ENCODE measurements at regions not wholly inside any gene's neighbourhood (a gene's known extent, or its start where the extent isn't known, plus 50 kb on each side); places are given as distances from the start of the nearest gene placed in this dataset.

- DNase-seq = no peak
Observed at GRCh38 chr5:118593003-118593328, 395.4 kb downstream of the DTWD2 start.

GRCh38 chr5:118592229-118593002, 395.9 kb downstream of the DTWD2 start:
- Histone ChIP-seq H3K27me3 (ENCODE audit: control insufficient read depth, insufficient read depth, low read length) (no peaks in the 10 kb centered on the region), H3K4me3 (ENCODE audit: low read length) (no peak overlapping the region), H3K9me3 (ENCODE audit: control insufficient read depth, insufficient read depth, low read length) (no peaks in the 10 kb centered on the region), H3K36me3 (ENCODE audit: control insufficient read depth, insufficient read depth, low read length) (no peaks in the 10 kb centered on the region), H3K4me1 (ENCODE audit: control insufficient read depth, insufficient read depth, low read length) (no peaks in the 10 kb centered on the region), H3K27ac (ENCODE audit: low read length) (no peak overlapping the region)
- Mint-ChIP-seq H3K27me3 (ENCODE audit: low read depth in 2 of 2) (no peaks in the 10 kb centered on the region), H3K27ac (no peak overlapping the region), H3K4me3 (no peak overlapping the region), H3K36me3 (no peaks in the 10 kb centered on the region), H3K4me1 (no peaks in the 10 kb centered on the region), H3K9me3 (peaks cover 2 to 3% of the 10 kb centered on the region in 2 donors)
- ATAC-seq (no peak), DNase-seq (no peak)
- WGBS (ENCODE audit: insufficient coverage) = 69% methylated on average over 3 of the region's 5 CpGs
- TF ChIP-seq, protein P1, sequence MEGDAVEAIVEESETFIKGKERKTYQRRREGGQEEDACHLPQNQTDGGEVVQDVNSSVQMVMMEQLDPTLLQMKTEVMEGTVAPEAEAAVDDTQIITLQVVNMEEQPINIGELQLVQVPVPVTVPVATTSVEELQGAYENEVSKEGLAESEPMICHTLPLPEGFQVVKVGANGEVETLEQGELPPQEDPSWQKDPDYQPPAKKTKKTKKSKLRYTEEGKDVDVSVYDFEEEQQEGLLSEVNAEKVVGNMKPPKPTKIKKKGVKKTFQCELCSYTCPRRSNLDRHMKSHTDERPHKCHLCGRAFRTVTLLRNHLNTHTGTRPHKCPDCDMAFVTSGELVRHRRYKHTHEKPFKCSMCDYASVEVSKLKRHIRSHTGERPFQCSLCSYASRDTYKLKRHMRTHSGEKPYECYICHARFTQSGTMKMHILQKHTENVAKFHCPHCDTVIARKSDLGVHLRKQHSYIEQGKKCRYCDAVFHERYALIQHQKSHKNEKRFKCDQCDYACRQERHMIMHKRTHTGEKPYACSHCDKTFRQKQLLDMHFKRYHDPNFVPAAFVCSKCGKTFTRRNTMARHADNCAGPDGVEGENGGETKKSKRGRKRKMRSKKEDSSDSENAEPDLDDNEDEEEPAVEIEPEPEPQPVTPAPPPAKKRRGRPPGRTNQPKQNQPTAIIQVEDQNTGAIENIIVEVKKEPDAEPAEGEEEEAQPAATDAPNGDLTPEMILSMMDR (IDR thresholded peaks at IDR 0.05) = no peak
- intact Hi-C loops (cut with micrococcal nuclease) = no loop called here

More at GRCh38 chr5:118593003-118593328, 395.4 kb downstream of the DTWD2 start:
- Histone ChIP-seq H3K27ac (ENCODE audit: low read length) (no peak overlapping the region), H3K36me3 (ENCODE audit: control insufficient read depth, insufficient read depth, low read length) (no peaks in the 10 kb centered on the region), H3K9me3 (ENCODE audit: control insufficient read depth, insufficient read depth, low read length) (no peaks in the 10 kb centered on the region), H3K4me1 (ENCODE audit: control insufficient read depth, insufficient read depth, low read length) (no peaks in the 10 kb centered on the region), H3K4me3 (ENCODE audit: low read length) (no peak overlapping the region), H3K27me3 (ENCODE audit: control insufficient read depth, insufficient read depth, low read length) (no peaks in the 10 kb centered on the region)
- TF ChIP-seq, protein P1 (IDR thresholded peaks at IDR 0.05) = no peak
- H3K27me3 Mint-ChIP-seq (ENCODE audit: low read depth in 2 of 2) = no peaks in the 10 kb centered on the region
- intact Hi-C loops (cut with micrococcal nuclease) = no loop called here
- no peak for ATAC-seq
- H3K27ac Mint-ChIP-seq = no peak overlapping the region
- peaks cover 2 to 3% of the 10 kb centered on the region in 2 donors for H3K9me3 Mint-ChIP-seq
- no peaks in the 10 kb centered on the region for H3K4me1 Mint-ChIP-seq
- no peaks in the 10 kb centered on the region for H3K36me3 Mint-ChIP-seq
- WGBS (ENCODE audit: insufficient coverage) = 100% methylated on average over 1 of the region's 1 CpG
- no peak overlapping the region for H3K4me3 Mint-ChIP-seq

- Mint-ChIP-seq H3K27ac (no peak overlapping the region), H3K27me3 (ENCODE audit: low read depth in 2 of 2) (no peaks in the 10 kb centered on the region), H3K9me3 (peaks cover 2 to 8% of the 10 kb centered on the region in 2 donors)
Observed at GRCh38 chr5:118590806-118591205, 397.5 kb downstream of the DTWD2 start.

More at GRCh38 chr5:118590806-118591205, 397.5 kb downstream of the DTWD2 start:
- Histone ChIP-seq H3K36me3 (ENCODE audit: control insufficient read depth, insufficient read depth, low read length) (no peaks in the 10 kb centered on the region), H3K4me3 (ENCODE audit: low read length) (no peak overlapping the region), H3K27ac (ENCODE audit: low read length) (no peak overlapping the region), H3K4me1 (ENCODE audit: control insufficient read depth, insufficient read depth, low read length) (no peaks in the 10 kb centered on the region), H3K9me3 (ENCODE audit: control insufficient read depth, insufficient read depth, low read length) (no peaks in the 10 kb centered on the region), H3K27me3 (ENCODE audit: control insufficient read depth, insufficient read depth, low read length) (no peaks in the 10 kb centered on the region)
- Mint-ChIP-seq H3K4me1 (no peaks in the 10 kb centered on the region), H3K4me3 (no peak overlapping the region), H3K36me3 (no peaks in the 10 kb centered on the region)
- ATAC-seq (no peak), DNase-seq (no peak)
- intact Hi-C loops (cut with micrococcal nuclease) = no loop called here
- WGBS (ENCODE audit: insufficient coverage) = 99% methylated on average over 2 of the region's 2 CpGs
- TF ChIP-seq, protein P1 (IDR thresholded peaks at IDR 0.05) = no peak
